GM21576 (cell line): ENCODE measurements at regions not wholly inside any gene's neighbourhood (a gene's known extent, or its start where the extent isn't known, plus 50 kb on each side); places are given as distances from the start of the nearest gene placed in this dataset.

Experiments used
- ATAC-seq: cut with Tn5 transposase; IDR thresholded peaks from one replicate; pipeline ENCODE4 v1.9.1; 2021; ENCODE audit warnings: mild to moderate bottlenecking, moderate library complexity; ENCODE audit not compliant: unreplicated experiment

- no peak for ATAC-seq
Observed at GRCh38 chr6:87815449-87815848, 113.4 kb upstream of the AKIRIN2 start.

GRCh38 chr6:87808005-87808757, 106.1 kb upstream of the AKIRIN2 start:
- no peak for ATAC-seq

- peak; percentile 89 for ATAC-seq
Observed at GRCh38 chr6:87807475-87807874, 105.4 kb upstream of the AKIRIN2 start.

- ATAC-seq: no peak
Observed at GRCh38 chr6:87806635-87807034, 104.6 kb upstream of the AKIRIN2 start.

- ATAC-seq: no peak
Observed at GRCh38 chr6:87806099-87806498, 104.1 kb upstream of the AKIRIN2 start.

- no peak for ATAC-seq
Observed at GRCh38 chr6:87803791-87804190, 101.8 kb upstream of the AKIRIN2 start.

GRCh38 chr6:87799651-87800050, 97.6 kb upstream of the AKIRIN2 start:
- no peak for ATAC-seq

- no peak for ATAC-seq
Observed at GRCh38 chr6:87798393-87799278, 96.6 kb upstream of the AKIRIN2 start.

GRCh38 chr6:87794922-87795885, 93.2 kb upstream of the AKIRIN2 start:
- ATAC-seq: no peak

GRCh38 chr6:87793315-87793714, 91.3 kb upstream of the AKIRIN2 start:
- ATAC-seq: no peak

- no peak for ATAC-seq
Observed at GRCh38 chr6:87791982-87792381, 89.9 kb upstream of the AKIRIN2 start.

- no peak for ATAC-seq
Observed at GRCh38 chr6:87791485-87791884, 89.5 kb upstream of the AKIRIN2 start.

GRCh38 chr6:87791029-87791428, 89.0 kb upstream of the AKIRIN2 start:
- no peak for ATAC-seq

GRCh38 chr6:87789900-87790290, 87.9 kb upstream of the AKIRIN2 start:
- ATAC-seq: no peak

- no peak for ATAC-seq
Observed at GRCh38 chr6:87789198-87789899, 87.3 kb upstream of the AKIRIN2 start.

- no peak for ATAC-seq
Observed at GRCh38 chr6:87788141-87788540, 86.1 kb upstream of the AKIRIN2 start.

GRCh38 chr6:87785229-87785862, 83.3 kb upstream of the AKIRIN2 start:
- no peak for ATAC-seq

GRCh38 chr6:87784690-87785089, 82.7 kb upstream of the AKIRIN2 start:
- ATAC-seq: no peak

GRCh38 chr6:87784051-87784450, 82.0 kb upstream of the AKIRIN2 start:
- ATAC-seq: no peak

GRCh38 chr6:87779542-87779941, 77.5 kb upstream of the AKIRIN2 start:
- no peak for ATAC-seq
